Stomach (tissue), 4 donors: ENCODE measurements at regions not wholly inside any gene's neighbourhood (a gene's known extent, or its start where the extent isn't known, plus 50 kb on each side); places are given as distances from the start of the nearest gene placed in this dataset.
"Not testable (repeated sequence)": the region's sequence is repeated elsewhere in the genome, so short reads cannot be mapped to it uniquely, and the experiment has no call there.

Experiments used
- POLR2A ChIP-seq, 4 donors: fragments of 450-650 bp; IDR thresholded peaks; one replicate each; pipeline ENCODE4 v1.6.1; 2016; ENCODE audit warnings: antibody characterized with exemption in 4 of 4, control low read depth in 2 of 4, mild to moderate bottlenecking in 1 of 4, moderate library complexity in 1 of 4
- TF ChIP-seq, protein P1 (sequence below), 7 experiments: fragments of 450-650 bp in 4 of 7; fragments of 200-600 bp in 3 of 7; sonication (generic) in 3 of 7; IDR thresholded peaks; one replicate each; pipeline ENCODE4 v1.5.1; 2016 to 2019; ENCODE audit warnings: antibody characterized with exemption in 7 of 7, control low read depth in 2 of 7, mild to moderate bottlenecking in 1 of 7

DNA sequence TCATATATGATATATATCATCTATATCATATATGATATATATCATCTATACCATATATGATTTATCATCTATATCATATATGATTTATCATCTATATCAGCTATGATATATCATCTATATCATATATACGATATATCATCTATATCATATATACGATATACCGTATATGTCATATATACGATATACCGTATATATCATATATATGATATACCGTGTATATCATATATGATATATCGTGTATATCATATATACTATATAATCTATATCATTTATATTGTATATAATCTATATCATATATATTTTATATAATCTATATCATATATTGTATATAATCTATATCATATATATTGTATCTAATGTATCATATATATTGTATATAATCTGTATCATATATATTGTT, 55.9 kb upstream of the RIMBP3B start:
- TF ChIP-seq, protein P1, sequence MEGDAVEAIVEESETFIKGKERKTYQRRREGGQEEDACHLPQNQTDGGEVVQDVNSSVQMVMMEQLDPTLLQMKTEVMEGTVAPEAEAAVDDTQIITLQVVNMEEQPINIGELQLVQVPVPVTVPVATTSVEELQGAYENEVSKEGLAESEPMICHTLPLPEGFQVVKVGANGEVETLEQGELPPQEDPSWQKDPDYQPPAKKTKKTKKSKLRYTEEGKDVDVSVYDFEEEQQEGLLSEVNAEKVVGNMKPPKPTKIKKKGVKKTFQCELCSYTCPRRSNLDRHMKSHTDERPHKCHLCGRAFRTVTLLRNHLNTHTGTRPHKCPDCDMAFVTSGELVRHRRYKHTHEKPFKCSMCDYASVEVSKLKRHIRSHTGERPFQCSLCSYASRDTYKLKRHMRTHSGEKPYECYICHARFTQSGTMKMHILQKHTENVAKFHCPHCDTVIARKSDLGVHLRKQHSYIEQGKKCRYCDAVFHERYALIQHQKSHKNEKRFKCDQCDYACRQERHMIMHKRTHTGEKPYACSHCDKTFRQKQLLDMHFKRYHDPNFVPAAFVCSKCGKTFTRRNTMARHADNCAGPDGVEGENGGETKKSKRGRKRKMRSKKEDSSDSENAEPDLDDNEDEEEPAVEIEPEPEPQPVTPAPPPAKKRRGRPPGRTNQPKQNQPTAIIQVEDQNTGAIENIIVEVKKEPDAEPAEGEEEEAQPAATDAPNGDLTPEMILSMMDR (IDR thresholded peaks at IDR 0.05), result not testable (repeated sequence)
- not testable (repeated sequence) for TF ChIP-seq POLR2A (IDR thresholded peaks at IDR 0.05)
